ENCODE measurements at regions not wholly inside any gene's neighbourhood (a gene's known extent, or its start where the extent isn't known, plus 50 kb on each side); places are given as distances from the start of the nearest gene placed in this dataset.

DNA sequence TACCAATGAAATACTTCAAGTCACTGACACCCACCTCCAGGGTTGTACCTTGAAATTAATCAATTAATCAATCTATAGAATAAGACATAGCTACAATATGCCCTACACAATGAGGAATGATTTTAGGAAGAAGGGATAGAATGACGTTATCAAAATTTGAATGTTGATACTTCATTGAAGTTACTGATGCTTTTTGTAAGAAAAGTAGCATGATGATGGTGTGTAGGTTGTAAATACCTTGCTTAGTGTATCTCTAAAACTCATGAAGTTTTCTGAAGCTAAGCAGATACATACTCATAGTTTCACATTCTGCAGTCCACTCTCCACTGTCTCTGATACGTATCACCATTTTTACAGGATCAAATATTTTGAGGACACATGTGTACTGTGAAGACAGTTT, 670.4 kb upstream of the GOT2 start:
- TF ChIP-seq CTCF (IDR thresholded peaks at IDR 0.05; ENCODE audit: low read depth, low read length), result no peak
- DNase-seq (ENCODE audit: extremely low read depth, low read depth), result no peak

- no peak for DNase-seq (ENCODE audit: extremely low read depth, low read depth)
- no peak for TF ChIP-seq CTCF (IDR thresholded peaks at IDR 0.05; ENCODE audit: low read depth, low read length)
These were observed 666.7 kb upstream of the GOT2 start for GRCh38 chr16:59400830-59401229.

GRCh38 chr16:59397638-59398037, 663.5 kb upstream of the GOT2 start:
- TF ChIP-seq CTCF (IDR thresholded peaks at IDR 0.05; ENCODE audit: low read depth, low read length), result no peak
- DNase-seq (ENCODE audit: extremely low read depth, low read depth), result no peak

DNA sequence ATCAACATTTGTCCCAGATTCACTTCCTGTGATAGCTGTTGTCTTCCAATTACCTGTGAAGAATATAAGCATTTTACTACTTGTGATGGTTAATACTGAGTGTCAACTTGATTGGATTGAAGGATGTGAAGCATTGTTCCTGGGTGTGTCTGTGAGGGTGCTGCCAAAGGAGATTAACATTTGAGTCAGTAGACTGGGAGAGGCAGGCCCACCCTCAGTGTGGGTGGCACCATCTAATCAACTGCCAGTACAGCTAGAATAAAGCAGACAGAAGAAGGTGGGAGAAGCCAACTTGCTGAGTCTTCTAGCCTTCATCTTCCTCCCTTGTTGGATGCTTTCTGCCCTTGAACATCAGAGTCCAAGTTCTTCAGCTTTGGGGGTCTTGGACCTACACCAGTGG, 660.4 kb upstream of the GOT2 start:
- DNase-seq (ENCODE audit: extremely low read depth, low read depth), result no peak
- TF ChIP-seq CTCF (IDR thresholded peaks at IDR 0.05; ENCODE audit: low read depth, low read length), result no peak

DNA sequence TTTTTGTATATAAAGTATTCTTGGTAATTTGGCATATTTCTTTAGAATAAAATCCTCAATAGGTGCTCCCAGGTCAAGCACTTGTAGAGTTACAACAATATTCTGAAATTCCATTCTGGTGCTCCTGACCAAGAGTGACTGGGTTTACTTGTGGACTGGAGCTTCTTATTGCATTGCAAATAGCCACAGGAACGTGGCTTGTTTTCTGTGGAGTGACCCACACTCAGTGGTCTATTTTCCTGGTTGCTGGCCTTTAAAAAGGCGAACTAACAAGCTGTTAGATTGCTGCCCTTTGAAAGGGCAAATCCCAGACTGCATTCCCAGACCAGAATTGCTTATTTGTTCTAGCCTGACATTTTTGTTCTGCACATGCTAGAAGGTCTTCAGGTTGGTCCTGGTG, 658.8 kb upstream of the GOT2 start:
- DNase-seq (ENCODE audit: extremely low read depth, low read depth), result no peak
- no peak for TF ChIP-seq CTCF (IDR thresholded peaks at IDR 0.05; ENCODE audit: low read depth, low read length)

DNA sequence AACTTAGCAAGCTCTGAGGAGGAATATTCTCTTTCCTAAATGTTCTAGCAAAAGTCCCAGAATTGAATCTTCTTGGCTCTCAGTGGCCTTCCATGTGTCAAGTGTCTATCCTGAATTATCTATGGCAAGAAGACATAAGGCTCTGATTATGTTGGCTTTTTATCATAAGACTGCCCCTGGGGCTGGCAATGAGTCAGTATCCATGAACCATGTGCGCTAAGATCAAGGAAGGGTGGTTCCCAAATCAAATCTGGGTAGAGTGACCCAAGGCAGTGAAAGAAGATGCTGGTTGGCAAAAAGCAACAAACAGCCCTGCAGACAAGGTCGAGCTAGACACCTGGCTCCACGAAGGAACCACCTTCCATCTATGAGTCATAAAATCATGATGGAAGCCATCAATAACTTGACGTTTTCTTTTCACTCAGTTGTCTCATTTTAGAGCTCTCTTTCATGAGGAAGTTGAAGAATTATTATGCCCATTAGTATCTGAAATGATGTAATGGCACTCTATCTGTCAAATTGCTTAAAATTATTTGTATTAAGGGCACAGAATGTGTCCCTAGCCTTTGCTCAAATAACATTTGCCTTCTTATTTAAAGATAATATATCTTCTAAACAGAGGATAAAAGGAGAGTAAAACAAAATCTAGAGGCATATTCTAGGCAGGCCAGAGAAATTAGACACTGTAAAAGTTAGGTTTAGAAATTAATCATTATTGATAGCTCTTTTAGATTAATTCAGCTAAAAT, 657.7 kb upstream of the GOT2 start:
- no peak for DNase-seq (ENCODE audit: extremely low read depth, low read depth)

GRCh38 chr16:59385959-59386358, 651.8 kb upstream of the GOT2 start:
- DNase-seq (ENCODE audit: extremely low read depth, low read depth), result peak; percentile 67
- no peak for TF ChIP-seq CTCF (IDR thresholded peaks at IDR 0.05; ENCODE audit: low read depth, low read length)

More for the DNA sequence above, 657.7 kb upstream of the GOT2 start:
- no peak for TF ChIP-seq CTCF (IDR thresholded peaks at IDR 0.05; ENCODE audit: low read depth, low read length)
